SHP77 treated with DMSO at 0.1 percent for 48 hours (cell line): ENCODE measurements at regions not wholly inside any gene's neighbourhood (a gene's known extent, or its start where the extent isn't known, plus 50 kb on each side); places are given as distances from the start of the nearest gene placed in this dataset.
A peak's percentile ranks its signal among the peaks of the same experiment; 100 is the strongest.
"Not testable (repeated sequence)": the region's sequence is repeated elsewhere in the genome, so short reads cannot be mapped to it uniquely, and the experiment has no call there.

Experiments used
- DNase-seq: peaks from one replicate; lab custom pipeline; 2025; lab: John Stamatoyannopoulos, UW

DNA sequence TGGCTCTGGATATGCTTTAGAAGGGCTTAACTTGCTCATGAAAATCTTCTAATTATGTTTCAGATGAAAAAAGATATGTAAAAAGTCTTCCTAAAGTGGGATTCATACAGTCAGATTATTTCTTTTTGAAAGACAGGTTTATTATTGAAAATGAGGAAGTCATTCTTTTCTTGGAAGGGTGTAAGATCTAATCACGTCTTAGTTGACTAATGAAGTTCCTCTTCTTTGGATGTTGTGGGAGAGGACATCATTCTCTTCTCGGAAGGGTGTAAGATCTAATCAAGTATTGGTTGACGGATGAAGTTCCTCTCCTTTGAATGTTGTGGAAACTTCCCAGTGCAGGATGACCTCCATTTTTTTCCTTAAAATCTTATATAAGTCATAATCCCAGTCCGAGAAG lies 74.9 kb downstream of the ALG10 start:
- DNase-seq: no peak

DNA sequence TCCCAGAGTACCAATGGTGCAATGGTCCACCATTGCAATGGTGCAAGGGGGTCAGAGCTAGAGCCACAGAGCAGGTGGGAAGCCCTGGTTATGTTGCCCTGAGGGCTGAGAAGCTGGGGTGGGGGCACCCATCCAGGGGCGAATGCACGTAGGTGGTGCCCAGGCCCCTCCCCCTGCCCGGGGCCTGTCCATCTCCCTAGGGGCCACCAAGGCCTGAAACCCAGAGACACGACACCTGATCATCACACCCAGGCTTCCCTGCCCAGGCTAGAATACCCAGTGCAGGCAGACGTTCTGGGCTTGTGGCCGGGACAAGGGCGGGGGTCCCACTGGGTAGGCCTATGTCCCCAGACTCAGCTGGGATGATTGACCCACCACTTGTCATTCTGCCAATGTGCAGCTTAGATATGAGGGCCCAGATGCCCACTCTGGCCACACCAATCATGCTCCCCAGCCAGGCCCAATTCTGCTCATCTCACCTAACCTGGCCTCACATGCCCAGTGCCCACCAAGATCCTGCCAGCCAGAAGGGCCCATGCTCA lies 83.2 kb downstream of the ALG10 start:
- no peak for DNase-seq

GRCh38 chr12:34106172-34106571 lies 83.9 kb downstream of the ALG10 start:
- no peak for DNase-seq

DNA sequence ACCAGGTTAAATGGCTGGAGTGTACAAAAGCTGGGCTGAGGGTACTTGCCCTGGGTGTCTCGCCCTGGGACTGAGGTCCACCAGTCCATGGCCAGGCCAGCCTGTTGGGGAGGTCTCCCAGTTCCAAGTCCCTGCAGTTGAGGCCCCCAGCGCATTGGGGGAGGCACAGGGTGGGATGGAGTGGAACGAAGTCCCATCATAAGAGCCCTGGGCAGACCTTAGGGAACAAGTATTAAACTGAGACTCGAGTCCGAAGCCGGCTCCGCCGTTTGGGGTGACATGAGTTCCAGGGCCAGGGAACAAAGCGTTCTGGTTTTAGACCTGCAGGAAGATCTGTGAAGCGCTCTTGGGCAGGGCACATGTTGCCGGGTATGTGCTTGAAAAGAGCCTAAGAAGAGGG lies 84.7 kb downstream of the ALG10 start:
- no peak for DNase-seq

DNA sequence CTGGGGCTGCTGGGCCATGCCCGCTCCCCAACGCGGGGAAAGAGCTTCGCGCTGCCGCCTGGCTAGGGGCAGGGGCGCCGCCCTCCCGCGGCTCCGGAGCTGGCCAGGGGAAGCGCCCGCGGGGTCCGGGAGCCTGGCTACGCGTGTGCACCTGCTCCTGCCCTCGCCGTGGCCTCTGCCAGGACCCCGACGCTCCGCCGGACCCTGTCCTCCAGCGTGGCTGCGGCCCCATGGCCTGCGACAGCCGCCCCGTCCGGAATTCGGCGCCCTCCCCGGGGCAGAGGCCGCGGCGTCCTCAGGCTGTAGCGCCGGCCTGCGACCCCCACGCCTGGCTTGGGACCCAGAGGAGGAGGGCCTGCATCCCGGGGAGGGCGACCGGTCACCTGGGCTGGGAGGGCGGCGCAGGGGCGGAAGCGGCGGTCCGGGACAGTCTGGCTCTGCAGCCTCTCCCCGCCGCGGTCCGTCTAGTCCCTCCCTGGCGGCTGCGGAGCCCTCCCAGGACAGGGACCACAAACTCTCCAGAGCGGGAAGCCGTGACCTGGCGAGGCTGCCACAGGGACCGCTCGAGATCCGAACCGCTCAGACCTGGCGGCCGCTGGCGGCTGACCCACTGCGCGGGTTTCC lies 85.6 kb downstream of the ALG10 start:
- no peak for DNase-seq

DNA sequence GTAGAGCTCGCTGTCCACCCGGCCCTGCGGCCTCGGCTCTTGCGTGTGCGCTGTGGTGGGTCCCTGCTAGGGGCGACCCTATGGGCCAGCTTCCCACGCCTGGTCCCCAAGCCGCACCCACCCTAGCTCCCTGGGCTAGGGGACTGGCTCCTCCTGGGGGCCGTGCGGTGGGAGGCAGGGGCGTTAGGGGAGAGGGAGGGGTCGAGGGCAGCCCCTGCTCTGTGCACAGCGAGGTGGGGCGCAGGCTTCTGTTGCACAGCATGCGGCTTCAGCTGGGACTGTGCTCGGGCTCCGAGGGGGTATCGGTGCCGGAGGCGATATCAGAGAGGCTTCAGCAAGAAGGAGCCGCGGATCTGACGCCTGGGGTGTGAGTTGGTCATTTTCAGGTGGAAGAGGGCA lies 86.1 kb downstream of the ALG10 start:
- no peak for DNase-seq

DNA sequence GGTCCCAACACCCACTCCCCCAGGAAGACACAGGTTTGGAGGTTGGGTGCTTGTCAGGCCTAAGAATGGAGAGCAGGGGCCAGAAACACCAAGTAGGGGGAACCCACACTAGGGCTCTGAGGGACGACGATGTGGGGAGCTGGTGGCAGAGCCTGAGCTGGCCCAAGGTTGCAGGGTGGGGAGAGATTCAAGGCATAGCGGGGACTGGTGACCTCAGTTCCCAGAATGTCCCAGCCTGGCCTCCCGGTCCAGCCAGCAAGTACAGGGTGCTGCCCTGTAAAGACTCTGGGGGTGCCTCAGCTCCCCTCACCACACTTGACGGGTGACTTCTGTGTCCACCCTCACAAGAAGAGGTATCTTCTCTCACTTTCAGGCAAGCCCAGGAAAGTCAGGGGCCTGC lies 86.7 kb downstream of the ALG10 start:
- no peak for DNase-seq

DNA sequence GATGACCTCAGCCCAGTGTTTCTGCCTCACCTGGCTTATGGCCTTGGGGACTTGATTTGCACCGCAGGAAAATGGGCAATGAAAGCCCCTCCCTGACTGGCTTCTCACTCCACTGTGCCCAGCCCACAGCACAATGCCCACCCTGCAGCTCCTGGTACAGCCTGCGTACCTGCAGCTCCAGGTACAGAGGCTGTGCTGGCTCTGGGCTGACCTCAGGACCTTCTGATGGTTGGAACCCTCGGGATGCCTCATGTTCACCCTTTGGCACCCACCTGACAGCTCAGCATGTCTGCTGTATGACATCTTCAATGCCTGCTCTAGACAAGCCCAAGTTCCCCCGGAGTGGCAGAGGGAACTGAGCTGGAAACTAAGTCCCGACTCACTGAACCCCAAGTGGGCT lies 87.1 kb downstream of the ALG10 start:
- no peak for DNase-seq

- not testable (repeated sequence) for DNase-seq
These were observed 87.7 kb downstream of the ALG10 start for GRCh38 chr12:34109909-34110531.

DNA sequence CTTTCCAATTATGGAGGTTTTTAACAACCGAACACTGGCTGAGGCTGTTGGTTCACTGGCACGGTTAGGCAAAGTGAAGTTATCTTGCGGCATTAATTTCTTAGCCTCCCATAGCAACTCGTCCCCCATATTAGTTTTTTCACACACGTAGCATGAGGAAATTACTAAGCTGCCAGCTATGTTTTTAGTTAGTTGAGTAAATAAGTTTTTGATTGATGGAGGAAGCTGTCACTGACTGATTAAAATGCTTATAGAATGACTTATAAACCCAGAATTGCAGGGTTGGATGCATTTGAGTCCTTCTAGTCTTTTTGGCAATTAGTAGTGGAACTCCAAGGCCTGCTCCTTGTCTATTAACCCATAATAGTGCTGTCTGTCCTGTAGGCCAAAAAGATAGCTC lies 97.1 kb downstream of the ALG10 start:
- DNase-seq: no peak

DNA sequence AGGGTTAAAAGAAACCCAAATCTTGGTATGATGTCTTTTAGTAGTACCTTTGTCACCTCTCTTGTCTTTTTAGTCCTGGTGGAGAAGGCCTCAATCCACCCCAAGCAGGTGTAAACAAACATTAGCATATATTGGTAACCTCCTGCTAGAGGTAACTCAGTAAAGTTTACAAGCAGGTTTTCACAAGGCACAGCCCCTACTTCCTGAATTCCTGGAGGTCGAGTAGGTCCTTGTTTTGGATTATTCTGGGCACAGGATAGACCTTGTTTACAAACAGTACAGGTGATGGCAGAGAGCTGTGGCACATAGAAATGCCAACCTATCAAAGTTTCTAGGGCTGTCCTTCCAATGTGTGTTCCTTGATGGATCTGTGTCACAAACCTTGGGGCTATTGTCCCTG lies 99.1 kb downstream of the ALG10 start:
- no peak for DNase-seq

- DNase-seq: peak; percentile 14
These were observed 100.8 kb downstream of the ALG10 start for GRCh38 chr12:34123092-34123491.

GRCh38 chr12:34124608-34125007 lies 102.3 kb downstream of the ALG10 start:
- DNase-seq: no peak

GRCh38 chr12:34126239-34126641 lies 103.9 kb downstream of the ALG10 start:
- DNase-seq: no peak

DNA sequence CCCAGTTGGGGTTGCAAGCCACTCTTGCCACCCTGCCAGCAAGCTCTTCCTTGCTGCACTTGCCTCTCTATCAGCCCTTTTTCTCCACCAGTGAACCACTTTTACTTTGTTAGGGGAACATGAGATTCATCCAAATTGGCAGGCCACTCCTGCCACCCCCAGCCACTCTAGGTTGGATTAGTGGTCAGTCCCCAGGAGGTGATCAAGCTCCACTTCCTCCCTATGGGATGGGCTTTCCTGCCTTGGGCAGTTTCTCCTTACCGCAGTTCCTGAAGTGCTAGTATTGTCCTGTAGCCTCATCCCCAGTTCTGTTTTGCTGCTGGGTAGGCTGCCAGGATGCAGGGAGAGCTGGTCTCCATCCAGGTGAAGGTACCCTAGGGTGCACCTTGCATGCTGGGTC lies 104.5 kb downstream of the ALG10 start:
- DNase-seq: no peak

DNA sequence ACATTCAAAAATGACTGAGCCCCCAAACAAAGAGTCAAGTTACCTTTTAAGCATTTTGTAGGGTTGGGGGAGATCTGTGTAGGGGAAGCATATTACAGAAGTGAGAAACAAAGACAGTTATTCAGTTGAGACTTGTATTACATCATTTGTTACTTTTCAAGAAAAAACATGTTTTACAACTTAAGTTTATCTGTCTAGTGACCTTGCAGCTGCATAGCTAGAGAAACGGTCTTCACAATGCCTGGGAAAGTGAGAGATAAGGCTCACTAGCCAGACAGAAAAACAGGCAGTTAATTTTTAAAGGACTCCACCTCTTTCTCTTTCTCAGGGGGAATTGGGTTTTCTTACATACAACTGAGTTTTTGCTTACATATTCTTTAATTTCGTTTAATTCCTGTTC lies 105.1 kb downstream of the ALG10 start:
- DNase-seq: not testable (repeated sequence)

- DNase-seq: no peak
These were observed 120.1 kb downstream of the ALG10 start for GRCh38 chr12:34142430-34142829.

- no peak for DNase-seq
These were observed 128.7 kb downstream of the ALG10 start for GRCh38 chr12:34151019-34151418.

DNA sequence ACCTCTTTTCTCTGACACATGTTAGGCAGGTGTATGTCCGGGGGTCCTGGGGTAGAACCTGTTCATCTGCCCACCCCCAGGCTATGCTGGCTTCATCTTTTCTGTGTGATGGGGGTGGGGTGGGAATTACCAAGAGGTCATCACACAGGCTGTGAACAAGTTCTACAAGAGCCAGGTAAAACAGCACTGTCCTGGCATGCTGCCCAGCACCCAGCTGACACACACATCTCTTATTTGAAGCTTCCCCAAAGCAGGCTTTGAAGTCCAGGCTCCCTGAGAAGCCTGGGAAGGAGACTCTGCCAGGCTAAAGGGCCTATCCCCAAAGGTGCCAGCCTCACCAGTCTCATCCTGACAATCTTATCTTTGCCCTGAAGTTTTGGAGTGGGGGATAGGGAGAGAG lies 141.1 kb downstream of the ALG10 start:
- no peak for DNase-seq

DNA sequence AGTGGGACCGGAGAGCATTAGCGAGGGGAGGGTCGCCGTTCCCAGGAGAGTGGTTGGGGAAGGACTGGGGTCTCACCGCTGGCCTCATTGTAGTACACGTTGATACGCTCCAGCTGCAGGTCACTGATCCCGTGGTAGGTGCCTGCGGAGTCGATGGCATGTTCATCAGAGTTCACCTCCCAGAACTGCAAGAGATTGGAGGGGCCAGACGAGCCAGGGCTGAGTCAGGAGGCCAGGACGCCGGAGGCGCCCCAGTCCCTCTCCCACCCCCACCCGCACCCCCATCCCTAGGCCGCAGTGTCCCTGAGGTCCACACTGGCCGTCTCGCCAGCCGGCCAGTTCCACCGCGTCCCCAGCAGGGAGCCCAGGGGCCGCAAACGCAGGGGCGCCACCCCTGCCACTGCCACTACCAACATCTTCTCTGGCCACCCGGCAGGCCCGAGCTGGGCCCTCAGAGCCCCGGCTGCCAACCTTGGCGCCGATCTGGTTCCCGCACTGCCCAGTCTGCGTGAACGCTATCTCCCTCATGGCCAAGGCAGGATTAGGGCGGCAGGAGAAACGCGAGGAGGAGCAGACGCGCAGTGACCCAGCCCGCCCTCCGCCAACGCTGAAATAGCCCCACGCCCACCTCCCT lies 144.2 kb downstream of the ALG10 start:
- DNase-seq: no peak

DNA sequence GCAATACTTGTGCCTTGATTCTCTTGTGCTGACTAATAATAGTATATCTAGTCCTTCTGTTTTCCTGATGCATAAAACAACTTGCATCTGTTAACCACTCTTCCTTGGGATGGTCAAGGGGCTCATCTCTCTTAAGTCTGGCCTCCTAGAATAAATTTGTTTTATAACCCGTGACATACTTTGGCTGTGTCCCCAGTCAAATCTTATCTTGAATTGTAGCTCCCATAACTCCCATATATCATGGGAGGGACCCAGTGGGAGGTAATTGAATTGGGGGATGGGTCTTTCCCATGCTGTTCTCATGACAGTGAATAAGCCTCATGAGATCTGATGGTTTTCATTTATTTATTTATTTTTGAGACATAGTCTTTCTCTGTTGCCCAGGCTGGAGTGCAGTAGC lies 146.2 kb downstream of the ALG10 start:
- not testable (repeated sequence) for DNase-seq

- no peak for DNase-seq
These were observed 164.2 kb downstream of the ALG10 start for GRCh38 chr12:34186492-34186891.

DNA sequence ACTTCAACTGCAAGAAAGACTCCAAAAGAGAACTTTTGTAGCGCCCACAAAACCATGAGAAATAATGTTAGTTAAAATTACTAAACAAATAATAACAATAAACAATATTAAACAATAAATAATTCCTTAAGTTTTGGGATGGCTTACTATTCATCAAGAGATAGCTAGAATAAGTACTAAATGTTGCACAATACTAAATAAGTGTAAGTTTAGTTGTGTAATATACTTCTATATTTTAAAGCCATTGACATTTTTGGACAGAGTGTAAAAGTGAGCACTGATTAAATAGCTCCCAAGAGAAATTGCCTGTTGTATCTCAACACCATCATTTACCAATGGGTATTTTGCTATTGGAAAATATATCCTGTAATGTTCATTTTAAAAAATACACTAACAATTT lies 166.7 kb downstream of the ALG10 start:
- DNase-seq: no peak
